Nephron progenitor cell (in vitro differentiated cells): ENCODE measurements at regions not wholly inside any gene's neighbourhood (a gene's known extent, or its start where the extent isn't known, plus 50 kb on each side); places are given as distances from the start of the nearest gene placed in this dataset.

ENCODE experiments used
- DNase-seq: peaks from one replicate; pipeline ENCODE4 v3.0.0; 2021
- H3K27ac Mint-ChIP-seq: 2 replicates; pipeline ENCODE4 v1.8.0; 2021; ENCODE audit warnings: mild to moderate bottlenecking, moderate library complexity, mixed read lengths
- H3K27me3 Mint-ChIP-seq: 2 replicates; pipeline ENCODE4 v1.8.0; 2021; ENCODE audit warnings: mild to moderate bottlenecking, low read depth, mixed read lengths; ENCODE audit not compliant: poor library complexity
- H3K36me3 Mint-ChIP-seq: 2 replicates; pipeline ENCODE4 v1.8.0; 2021; ENCODE audit warnings: low read depth, mixed read lengths
- H3K4me1 Mint-ChIP-seq: 2 replicates; pipeline ENCODE4 v1.8.0; 2021; ENCODE audit warnings: mixed read lengths
- H3K4me3 Mint-ChIP-seq: 2 replicates; pipeline ENCODE4 v1.8.0; 2021; ENCODE audit warnings: mild to moderate bottlenecking, moderate library complexity, mixed read lengths
- H3K9me3 Mint-ChIP-seq: 2 replicates; pipeline ENCODE4 v1.8.0; 2021; ENCODE audit warnings: mild to moderate bottlenecking, moderate library complexity, mixed read lengths
- TF ChIP-seq, protein P1 (sequence below): fragments of 200-600 bp; sonication (generic); IDR thresholded peaks from 2 replicates; pipeline ENCODE4 v1.5.0; 2021; ENCODE audit warnings: antibody characterized with exemption

DNA sequence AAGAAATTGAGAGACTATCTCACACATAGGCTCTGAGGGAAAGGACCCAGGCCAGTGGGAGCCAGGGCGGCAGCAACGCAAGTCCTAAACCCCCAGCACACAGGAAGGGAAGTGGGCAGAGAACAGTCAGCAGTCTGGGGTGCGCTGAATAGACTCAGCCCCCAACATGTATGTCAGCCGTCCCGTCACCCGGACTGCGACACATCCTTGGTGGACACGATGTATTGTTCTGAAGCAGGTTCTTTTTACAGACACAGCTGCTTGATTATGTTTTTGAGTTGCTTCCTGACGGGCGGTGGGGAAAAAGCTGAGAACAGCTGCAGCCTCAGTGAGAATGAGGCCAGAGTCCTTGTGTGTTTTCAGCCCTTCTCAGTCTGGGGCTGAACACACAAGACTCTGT, 64.1 kb upstream of the CXCL14 start:
- Mint-ChIP-seq H3K4me1 (no peaks in the 10 kb centered on the region), H3K27ac (no peak overlapping the region), H3K36me3 (no peaks in the 10 kb centered on the region), H3K4me3 (no peak overlapping the region), H3K27me3 (peaks cover 10% of the 10 kb centered on the region), H3K9me3 (no peaks in the 10 kb centered on the region)
- DNase-seq, result no peak
- TF ChIP-seq, protein P1, sequence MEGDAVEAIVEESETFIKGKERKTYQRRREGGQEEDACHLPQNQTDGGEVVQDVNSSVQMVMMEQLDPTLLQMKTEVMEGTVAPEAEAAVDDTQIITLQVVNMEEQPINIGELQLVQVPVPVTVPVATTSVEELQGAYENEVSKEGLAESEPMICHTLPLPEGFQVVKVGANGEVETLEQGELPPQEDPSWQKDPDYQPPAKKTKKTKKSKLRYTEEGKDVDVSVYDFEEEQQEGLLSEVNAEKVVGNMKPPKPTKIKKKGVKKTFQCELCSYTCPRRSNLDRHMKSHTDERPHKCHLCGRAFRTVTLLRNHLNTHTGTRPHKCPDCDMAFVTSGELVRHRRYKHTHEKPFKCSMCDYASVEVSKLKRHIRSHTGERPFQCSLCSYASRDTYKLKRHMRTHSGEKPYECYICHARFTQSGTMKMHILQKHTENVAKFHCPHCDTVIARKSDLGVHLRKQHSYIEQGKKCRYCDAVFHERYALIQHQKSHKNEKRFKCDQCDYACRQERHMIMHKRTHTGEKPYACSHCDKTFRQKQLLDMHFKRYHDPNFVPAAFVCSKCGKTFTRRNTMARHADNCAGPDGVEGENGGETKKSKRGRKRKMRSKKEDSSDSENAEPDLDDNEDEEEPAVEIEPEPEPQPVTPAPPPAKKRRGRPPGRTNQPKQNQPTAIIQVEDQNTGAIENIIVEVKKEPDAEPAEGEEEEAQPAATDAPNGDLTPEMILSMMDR, result no peak

DNA sequence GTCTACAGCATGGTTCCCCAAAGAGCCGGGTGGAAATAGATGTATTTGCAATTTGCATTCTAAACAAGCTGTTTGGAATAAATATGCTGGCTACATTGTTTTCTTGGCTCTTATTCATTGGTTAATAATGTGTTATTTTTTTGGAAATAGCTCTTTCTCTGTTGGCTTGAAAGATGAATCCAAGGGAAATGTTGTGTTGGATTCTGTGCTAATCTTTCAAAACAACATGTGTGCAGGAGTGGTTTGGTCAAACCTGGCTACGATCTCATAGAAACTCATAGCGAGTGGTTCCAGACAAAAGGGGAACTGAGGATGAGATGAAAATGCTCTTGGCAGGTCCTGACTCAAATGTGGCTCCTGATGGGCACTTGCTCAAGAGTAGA, 63.7 kb upstream of the CXCL14 start:
- H3K27ac Mint-ChIP-seq, result no peak overlapping the region
- H3K4me3 Mint-ChIP-seq, result no peak overlapping the region
- no peak for DNase-seq
- H3K27me3 Mint-ChIP-seq, result peaks cover 10% of the 10 kb centered on the region
- TF ChIP-seq, protein P1, result no peak
- no peaks in the 10 kb centered on the region for H3K36me3 Mint-ChIP-seq
- no peaks in the 10 kb centered on the region for H3K9me3 Mint-ChIP-seq
- no peaks in the 10 kb centered on the region for H3K4me1 Mint-ChIP-seq

DNA sequence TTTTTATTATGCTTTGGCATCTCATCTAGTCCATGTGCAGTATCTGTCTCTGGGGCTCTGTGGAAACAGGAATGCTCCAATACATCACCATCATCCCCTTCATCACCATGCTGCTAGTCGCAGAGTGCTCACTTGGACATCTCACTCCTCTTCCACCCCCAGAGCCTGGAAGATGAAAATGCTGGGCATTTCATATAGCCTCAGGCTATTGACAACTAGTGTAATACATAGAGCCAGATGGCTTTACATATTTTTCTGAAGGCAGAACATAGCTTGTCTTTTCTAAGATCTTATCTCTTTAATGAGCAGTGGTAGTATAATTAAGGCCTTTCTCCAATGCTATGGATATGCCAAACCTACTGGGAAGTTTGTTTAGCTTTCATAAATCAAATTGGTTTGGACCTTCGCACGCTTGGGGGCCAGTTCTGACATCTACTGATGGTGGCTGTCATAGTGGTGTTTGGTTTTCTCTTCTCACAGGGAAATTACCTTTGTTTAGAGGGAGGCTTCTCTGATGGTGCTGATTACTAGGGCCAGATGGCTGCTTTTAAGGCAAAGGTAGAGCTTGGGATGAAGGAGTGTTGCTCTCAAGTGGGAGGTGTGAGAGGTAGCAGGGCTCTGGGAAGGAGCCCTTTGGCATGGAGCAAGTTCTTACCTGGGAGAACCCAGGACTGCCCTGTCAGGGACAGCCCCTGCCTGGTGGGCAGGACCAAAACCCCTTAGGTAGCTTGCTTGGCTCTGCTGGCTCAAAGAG, 63.1 kb upstream of the CXCL14 start:
- TF ChIP-seq, protein P1, result no peak
- DNase-seq, result no peak
- Mint-ChIP-seq H3K36me3 (no peaks in the 10 kb centered on the region), H3K27ac (no peak overlapping the region), H3K9me3 (no peaks in the 10 kb centered on the region), H3K4me1 (no peaks in the 10 kb centered on the region), H3K27me3 (peaks cover 10% of the 10 kb centered on the region), H3K4me3 (no peak overlapping the region)

DNA sequence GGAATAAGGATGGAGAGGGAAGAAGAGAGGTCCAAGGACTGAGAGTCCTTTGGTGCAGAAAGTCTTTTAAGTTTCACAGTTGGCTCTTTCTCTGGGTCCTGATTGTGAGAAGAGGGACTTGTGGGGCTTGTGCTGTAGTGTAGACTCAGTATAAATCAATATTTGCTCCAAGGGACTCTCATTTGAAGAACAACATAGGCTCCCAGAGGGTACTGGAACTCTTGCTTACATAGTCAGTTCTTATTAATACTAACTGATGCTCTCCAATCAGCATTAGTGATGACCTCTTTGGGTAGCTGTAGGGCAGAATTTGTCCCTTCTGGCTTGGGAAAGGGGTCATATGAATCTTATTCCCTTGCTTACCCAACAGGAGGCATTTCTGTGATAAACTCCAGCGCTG, 62.5 kb upstream of the CXCL14 start:
- no peaks in the 10 kb centered on the region for H3K9me3 Mint-ChIP-seq
- H3K36me3 Mint-ChIP-seq, result no peaks in the 10 kb centered on the region
- no peak overlapping the region for H3K4me3 Mint-ChIP-seq
- TF ChIP-seq, protein P1, result no peak
- no peak overlapping the region for H3K27ac Mint-ChIP-seq
- DNase-seq, result no peak
- no peaks in the 10 kb centered on the region for H3K4me1 Mint-ChIP-seq
- peaks cover 10% of the 10 kb centered on the region for H3K27me3 Mint-ChIP-seq

DNA sequence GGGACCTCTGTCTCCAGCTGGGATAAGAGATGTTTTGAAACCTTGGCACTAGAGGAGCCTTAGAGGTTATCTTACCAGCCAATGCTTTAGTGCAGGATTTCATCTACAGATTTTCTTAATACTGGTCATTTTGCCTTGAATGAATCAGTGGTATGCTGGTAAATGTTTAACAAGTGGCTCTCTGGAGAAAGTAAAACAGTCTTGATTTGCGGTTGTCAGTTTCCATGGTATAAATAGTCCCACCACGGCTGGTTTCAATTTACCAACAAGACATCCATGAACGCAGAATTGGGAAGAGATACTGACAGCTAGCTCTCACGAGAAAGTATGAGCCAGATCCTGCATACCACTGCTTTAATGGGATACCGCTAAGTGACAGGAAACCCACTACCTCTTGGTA, 56.7 kb upstream of the CXCL14 start:
- TF ChIP-seq, protein P1, result no peak
- DNase-seq, result no peak
- H3K4me1 Mint-ChIP-seq, result peaks cover 14% of the 10 kb centered on the region
- H3K27ac Mint-ChIP-seq, result no peak overlapping the region
- peaks cover 6% of the 10 kb centered on the region for H3K27me3 Mint-ChIP-seq
- H3K36me3 Mint-ChIP-seq, result no peaks in the 10 kb centered on the region
- no peaks in the 10 kb centered on the region for H3K9me3 Mint-ChIP-seq
- H3K4me3 Mint-ChIP-seq, result no peak overlapping the region

DNA sequence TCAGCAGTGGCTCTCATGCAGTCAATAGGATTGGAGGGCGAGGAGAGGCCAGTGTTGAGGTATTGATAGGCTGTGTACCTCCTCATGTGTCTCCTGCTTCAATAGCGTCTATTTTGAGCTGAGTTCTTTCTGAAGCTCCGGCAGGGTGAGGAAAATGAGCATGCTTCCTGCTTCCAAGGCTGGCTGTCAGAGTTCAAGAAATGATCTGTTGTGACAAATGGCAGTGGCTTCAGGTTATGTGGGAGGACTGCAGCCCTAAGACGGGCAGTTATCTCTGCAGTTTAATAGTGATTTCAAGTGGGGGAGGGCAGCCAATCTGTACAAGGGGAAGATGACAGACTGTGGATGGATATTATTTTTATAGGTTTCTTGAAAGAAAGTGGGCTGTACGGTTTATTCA, 54.0 kb upstream of the CXCL14 start:
- Mint-ChIP-seq H3K4me1 (peaks cover 14% of the 10 kb centered on the region), H3K27ac (no peak overlapping the region), H3K36me3 (no peaks in the 10 kb centered on the region), H3K9me3 (no peaks in the 10 kb centered on the region), H3K27me3 (peaks cover 4% of the 10 kb centered on the region), H3K4me3 (no peak overlapping the region)
- no peak for DNase-seq
- TF ChIP-seq, protein P1, result no peak
